Astrocyte of the spinal cord (primary cell): ENCODE measurements at regions not wholly inside any gene's neighbourhood (a gene's known extent, or its start where the extent isn't known, plus 50 kb on each side); places are given as distances from the start of the nearest gene placed in this dataset.

Source experiments
- DNase-seq: peaks from one replicate; pipeline ENCODE4 v3.0.0; 2011; ENCODE audit warnings: low read depth, low spot score
- H3K4me3 ChIP-seq: 2 replicates; pipeline ENCODE4 v1.5.1; 2011; ENCODE audit warnings: low read depth, mild to moderate bottlenecking, low read length, moderate library complexity
- CTCF ChIP-seq: IDR thresholded peaks from 2 replicates; pipeline ENCODE4 v1.5.1; 2012; ENCODE audit warnings: low read depth, mild to moderate bottlenecking, low read length, inconsistent platforms
- in situ Hi-C: cut with HindIII; loops from 2 replicates; pipeline ENCODE4 v1.10.0; 2017; ENCODE audit warnings: low sequenced_read_pairs

- no peak overlapping the region for H3K4me3 ChIP-seq
- in situ Hi-C loops = no loop called here
- DNase-seq = no peak
- TF ChIP-seq CTCF = no peak
Observed at GRCh38 chr2:145807554-145807953, 1287.6 kb upstream of the ZEB2 start.

- no peak overlapping the region for H3K4me3 ChIP-seq
- no peak for TF ChIP-seq CTCF
- in situ Hi-C loops = no loop called here
- DNase-seq = no peak
Observed at GRCh38 chr2:145806546-145806945, 1286.6 kb upstream of the ZEB2 start.

GRCh38 chr2:145802133-145802532 is 1282.2 kb upstream of the ZEB2 start:
- DNase-seq = no peak
- TF ChIP-seq CTCF = no peak
- in situ Hi-C loops = no loop called here
- H3K4me3 ChIP-seq = no peak overlapping the region

- H3K4me3 ChIP-seq = no peak overlapping the region
- TF ChIP-seq CTCF = no peak
- in situ Hi-C loops = no loop called here
- no peak for DNase-seq
Observed at GRCh38 chr2:145801210-145801609, 1281.3 kb upstream of the ZEB2 start.

GRCh38 chr2:145800151-145801091 is 1280.5 kb upstream of the ZEB2 start:
- in situ Hi-C loops = no loop called here
- H3K4me3 ChIP-seq = no peak overlapping the region
- TF ChIP-seq CTCF = no peak
- DNase-seq = no peak

GRCh38 chr2:145799595-145800108 is 1279.7 kb upstream of the ZEB2 start:
- no peak for TF ChIP-seq CTCF
- H3K4me3 ChIP-seq = no peak overlapping the region
- no peak for DNase-seq
- in situ Hi-C loops = no loop called here
